ENCODE measurements at regions not wholly inside any gene's neighbourhood (a gene's known extent, or its start where the extent isn't known, plus 50 kb on each side); places are given as distances from the start of the nearest gene placed in this dataset.

DNA sequence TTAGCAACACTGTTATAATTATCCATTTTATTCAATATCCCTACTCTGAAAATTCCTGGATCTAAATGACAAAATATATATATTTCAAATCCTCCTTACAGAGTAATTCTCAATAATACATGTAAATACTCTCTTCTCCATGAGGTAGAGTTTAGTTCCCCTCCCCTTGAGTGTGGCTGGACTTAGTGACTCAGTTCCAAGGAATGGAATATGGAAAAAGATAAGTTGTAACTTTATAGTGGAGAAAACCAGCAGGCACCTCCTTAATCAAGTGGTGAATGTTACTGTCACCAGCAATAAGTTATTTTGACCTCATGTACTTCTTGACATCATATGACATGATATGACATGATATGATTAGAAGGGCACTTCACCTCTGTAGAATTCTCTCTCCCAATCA, 302.0 kb downstream of the RAB28 start:
- no peak for DNase-seq (ENCODE audit: low read depth)

- DNase-seq (ENCODE audit: low read depth), result no peak
Measured at GRCh38 chr4:13181681-13182080, 302.5 kb downstream of the RAB28 start.

- no peak for DNase-seq (ENCODE audit: low read depth)
Measured at GRCh38 chr4:13180701-13181100, 303.4 kb downstream of the RAB28 start.

DNA sequence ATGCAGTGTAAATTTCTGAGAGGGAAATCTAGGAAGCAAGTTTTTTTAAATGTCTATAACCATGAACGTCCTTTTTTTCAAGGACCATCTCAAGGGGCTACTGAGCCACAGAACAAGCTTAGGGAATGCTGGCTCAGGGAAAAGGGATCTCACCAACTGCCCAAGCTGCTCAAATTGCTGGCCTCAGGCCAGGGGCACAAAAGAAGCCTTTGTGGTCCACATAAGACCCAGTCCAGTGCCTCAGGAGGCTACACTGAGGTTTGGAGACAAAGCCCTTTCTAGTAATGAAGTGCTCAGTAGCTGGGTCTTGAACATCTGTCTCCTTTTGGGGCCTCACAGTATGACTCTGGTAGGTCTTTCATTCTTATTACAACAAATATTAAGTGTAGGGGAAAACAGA, 305.5 kb downstream of the RAB28 start:
- DNase-seq (ENCODE audit: low read depth), result no peak

DNA sequence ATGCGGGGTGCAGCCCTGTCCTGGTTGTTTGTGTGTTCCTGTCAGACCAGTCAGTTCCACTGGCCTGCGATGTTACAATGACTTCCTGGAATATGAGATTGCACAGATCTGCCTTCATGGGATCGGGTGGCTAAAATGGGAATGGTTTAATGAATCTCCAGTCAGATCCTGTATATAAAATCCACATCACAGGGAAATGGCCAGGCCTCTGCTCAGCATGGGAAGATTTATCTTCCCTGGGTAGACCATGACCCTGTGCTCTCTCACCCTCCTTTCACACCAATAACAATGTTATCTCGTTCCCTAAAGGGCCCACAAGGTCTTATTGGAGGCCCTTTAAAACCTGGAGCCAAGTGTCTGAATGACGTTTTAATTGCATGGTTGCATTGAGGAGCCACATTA, 307.4 kb downstream of the RAB28 start:
- DNase-seq (ENCODE audit: low read depth), result no peak

DNA sequence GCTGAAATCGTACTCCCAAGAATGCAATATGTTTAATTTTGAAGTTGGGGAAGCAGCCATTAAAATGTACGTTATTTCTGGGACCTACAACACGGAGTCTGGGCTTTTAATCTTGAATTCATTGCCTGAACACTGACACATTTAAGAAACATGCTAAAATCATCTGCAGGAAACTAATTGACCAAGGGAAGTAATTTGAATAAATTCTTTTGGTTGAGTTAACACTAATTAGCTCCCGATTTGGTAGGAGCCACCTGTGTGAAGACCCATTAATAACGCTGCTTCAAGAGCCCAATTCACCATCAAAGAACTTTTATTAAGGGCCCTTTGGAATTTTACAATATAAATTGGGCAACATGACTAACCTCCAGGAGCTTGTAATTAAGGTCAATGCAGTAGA, 309.2 kb downstream of the RAB28 start:
- no peak for DNase-seq (ENCODE audit: low read depth)

DNA sequence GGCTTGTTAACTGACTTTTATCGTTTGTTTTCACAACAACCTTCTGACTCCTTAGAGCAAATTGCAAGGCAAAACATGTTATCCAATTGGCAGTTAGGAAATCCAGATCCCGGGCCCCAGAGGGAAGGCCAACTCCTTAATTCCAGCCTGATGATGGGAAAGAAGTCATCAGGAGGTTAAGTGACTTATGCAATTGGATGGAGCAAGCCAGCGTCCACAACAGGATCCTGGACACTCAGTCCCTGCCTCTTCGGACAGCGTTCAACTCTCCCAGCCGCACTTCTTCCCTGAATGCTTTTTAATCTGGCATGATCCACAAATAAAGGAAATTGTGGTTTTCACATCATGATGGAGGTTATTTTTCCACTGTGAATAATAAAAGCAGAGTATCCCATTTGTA, 310.1 kb downstream of the RAB28 start:
- peak; percentile 77 for DNase-seq (ENCODE audit: low read depth)

DNA sequence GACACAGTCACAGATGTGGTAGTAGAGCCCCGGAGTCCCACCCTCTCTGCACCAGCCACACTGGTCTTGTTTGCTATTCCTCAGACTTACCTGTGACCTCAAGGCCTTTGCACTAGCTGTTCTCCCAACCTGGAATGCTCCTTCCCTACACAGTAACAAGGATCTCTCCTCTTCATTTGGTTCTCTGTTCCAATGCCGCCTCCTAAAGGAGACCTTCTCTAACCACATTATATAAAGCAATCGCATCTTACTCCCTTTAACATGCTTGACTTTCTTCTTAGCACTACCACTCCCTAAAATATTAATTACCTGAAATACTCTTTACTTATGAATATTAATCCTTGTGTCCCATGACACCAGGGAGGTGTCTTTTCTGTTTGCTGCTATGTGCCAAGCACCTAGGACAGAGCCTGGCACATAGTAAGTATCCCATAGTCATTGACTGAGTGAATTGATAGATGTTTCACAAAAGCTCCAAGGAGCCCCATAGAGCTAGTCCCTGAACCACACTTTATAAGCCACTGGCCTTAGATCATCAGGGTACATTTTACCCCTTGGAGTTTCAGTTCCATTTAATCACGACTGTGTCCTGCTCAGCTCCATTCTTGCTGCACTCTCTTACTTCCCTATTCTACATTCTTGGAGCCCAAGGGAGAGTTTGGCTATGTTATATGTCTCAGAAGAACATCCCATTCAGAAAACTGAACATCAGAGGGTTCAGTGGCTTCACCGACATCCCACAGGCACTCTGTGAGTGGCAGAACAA, 312.7 kb downstream of the RAB28 start:
- no peak for DNase-seq (ENCODE audit: low read depth)

- DNase-seq (ENCODE audit: low read depth), result peak; percentile 11
Measured at GRCh38 chr4:13169731-13170525, 314.2 kb downstream of the RAB28 start.

GRCh38 chr4:13168326-13168725, 315.8 kb downstream of the RAB28 start:
- no peak for DNase-seq (ENCODE audit: low read depth)

GRCh38 chr4:13166214-13166613, 317.9 kb downstream of the RAB28 start:
- no peak for DNase-seq (ENCODE audit: low read depth)

- no peak for DNase-seq (ENCODE audit: low read depth)
Measured at GRCh38 chr4:13164783-13165331, 319.3 kb downstream of the RAB28 start.

GRCh38 chr4:13162886-13163285, 321.3 kb downstream of the RAB28 start:
- DNase-seq (ENCODE audit: low read depth), result no peak

DNA sequence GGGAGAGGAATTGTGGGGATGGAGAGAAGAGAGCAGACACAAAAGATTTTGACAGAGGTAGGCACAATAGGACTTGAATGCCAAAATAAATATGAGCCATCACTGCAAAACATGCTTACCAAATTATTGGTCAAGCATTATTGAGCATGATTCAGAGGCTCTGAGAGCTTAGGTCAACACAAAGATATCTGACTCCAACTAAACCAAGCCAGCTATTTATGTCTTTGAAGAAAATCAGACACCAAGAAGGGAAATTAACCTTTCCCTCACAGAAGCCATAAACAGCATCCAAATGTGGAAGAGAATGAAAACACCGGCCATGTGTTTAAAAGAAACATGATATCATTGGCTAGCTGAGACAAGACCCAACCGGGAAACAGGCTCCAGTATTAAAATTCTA, 323.2 kb downstream of the RAB28 start:
- DNase-seq (ENCODE audit: low read depth), result no peak

GRCh38 chr4:13159041-13159620, 325.0 kb downstream of the RAB28 start:
- no peak for DNase-seq (ENCODE audit: low read depth)

DNA sequence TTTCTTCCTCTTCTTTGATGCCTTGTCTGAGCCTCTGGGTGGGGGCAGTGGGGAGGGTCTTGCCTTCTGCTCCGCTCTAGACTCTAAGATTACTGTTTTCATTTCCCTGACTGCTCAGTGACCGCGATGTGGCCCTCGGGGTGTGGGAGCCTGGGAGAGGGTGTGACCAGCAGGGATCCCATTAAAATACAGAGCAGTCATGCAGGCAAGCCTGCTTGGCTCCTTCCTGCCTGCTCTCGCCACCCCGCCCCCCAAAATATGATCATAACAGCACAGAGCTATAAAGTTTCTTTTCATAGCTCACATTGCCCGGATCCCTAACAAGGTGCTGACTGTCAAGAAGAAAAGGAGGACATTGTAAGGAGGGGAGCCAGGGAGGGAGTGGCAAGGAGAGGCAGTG, 332.9 kb downstream of the RAB28 start:
- no peak for DNase-seq (ENCODE audit: low read depth)

GRCh38 chr4:13143222-13144070, 340.7 kb downstream of the RAB28 start:
- no peak for DNase-seq (ENCODE audit: low read depth)

DNA sequence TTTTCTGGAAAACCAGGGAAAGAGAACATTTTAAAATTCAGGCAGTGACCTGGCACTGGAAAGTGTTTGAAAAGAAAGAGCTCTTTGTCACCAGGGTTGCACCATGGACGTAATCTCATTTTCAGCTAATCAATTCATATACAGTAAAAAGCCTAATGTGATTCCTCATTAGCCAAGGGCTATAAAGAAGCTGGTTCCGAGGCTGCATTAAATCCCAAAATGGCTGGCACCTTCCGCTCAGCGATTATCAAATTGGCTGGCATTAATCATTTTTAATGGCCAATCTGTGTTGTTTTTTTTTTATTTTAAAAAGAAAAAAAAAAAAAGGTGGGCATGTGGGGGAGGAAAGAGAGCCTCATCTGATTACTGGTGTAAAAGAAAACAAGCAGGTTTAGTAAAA, 341.4 kb downstream of the RAB28 start:
- no peak for DNase-seq (ENCODE audit: low read depth)

DNA sequence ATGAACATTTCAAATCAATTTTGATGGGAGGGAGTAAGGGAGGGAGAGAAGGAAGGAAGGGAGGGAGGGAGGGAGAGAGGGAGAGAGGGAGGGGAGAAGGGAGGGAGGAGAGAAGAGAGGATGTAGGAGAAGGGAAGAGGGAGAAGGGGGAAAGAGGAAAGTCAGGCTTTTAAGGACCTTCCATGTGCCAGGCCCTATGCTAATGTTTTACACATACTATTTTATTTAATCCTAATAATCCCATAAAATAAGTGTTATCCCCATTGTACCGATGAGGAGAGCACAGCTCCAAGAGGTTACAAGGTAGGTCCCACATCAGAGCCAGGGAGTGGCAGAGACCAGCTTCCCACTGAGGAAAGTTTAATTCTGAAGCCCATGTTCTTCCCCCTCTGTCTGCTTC, 341.9 kb downstream of the RAB28 start:
- no peak for DNase-seq (ENCODE audit: low read depth)

- DNase-seq (ENCODE audit: low read depth), result no peak
Measured at GRCh38 chr4:13137390-13137789, 346.8 kb downstream of the RAB28 start.

DNA sequence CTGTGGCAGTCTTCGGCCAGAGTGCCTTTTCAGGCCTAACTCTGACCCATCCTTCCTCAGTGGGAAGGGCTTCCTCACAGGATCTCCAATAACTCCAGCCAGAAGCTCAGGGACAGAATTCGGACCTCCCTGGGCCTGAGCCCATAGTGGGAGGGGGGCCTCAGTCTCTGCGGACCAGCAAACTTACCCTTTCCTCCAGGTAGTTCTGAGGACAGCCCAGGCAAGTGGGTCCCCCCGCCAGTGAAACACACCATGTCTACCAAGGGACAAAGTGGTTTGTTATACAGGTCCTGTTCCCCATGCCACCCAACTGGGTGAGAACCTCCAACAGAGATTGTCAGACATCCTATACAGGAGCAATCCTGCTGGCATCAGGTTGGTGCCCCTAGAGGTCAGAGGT, 350.4 kb downstream of the RAB28 start:
- no peak for DNase-seq (ENCODE audit: low read depth)

DNA sequence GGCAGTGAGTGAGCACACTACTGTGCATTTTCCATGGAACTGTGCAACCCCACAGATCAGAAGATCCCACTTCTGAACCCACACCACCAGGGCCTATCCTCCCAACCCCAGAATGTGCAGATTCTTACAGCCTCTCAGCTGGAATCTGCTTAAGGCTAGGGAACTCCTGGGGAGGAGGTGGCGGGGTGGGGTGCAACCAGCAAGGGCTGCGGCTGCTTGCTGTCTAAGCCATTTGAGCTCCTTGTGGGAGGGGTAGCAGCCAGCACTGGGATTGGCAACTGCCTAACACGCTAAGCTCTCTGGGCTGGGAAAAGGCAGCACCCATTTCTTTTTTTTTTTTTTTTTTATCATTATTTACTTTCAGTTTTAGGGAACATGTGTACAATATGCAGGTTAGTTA, 353.3 kb downstream of the RAB28 start:
- no peak for DNase-seq (ENCODE audit: low read depth)
